Putamen (tissue), 1 donor: ENCODE measurements at regions not wholly inside any gene's neighbourhood (a gene's known extent, or its start where the extent isn't known, plus 50 kb on each side); places are given as distances from the start of the nearest gene placed in this dataset.

Experiments
- DNase-seq: peaks from one replicate; pipeline ENCODE4 v3.0.0-alpha.2; 2016; ENCODE audit warnings: low spot score

DNA sequence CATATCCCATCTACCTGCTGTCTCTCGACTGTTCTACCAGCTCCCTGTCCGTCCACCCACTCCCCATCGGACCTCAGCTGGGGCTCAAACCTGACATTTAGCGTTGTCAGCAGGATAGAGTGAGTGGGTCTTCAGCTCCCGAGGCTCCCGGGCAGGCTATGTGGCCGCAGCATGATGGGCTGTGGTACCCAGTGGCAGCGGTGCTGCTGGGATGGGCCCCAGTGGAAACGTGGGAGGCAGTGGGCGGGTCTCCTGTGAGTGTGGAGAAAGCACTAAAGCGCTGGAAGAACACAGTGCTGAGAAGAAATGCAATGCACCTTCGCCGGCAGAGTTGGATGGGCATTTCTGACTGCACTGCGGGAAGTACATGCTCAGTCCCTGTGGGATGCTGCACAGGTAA, 204.8 kb upstream of the SYT4 start:
- no peak for DNase-seq

DNA sequence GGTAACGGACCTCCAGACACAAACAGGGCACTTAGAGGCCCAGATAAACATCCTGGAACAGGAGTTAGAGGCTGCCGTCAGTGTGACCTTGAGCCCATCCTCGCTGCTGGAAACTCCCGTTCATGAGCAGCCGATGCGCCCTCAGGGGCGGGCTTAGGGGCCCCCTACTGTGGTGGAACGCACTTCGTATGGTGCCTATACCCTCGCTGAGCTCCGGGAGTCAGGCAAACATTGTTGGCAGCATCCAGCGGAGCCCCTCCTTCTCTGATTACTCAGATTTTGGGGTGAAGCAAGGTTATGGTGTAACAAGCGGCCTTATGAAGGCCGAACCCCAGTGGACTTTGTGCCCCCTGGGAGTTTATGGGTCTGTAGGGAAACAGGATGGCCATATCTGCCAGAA, 205.3 kb upstream of the SYT4 start:
- no peak for DNase-seq

DNA sequence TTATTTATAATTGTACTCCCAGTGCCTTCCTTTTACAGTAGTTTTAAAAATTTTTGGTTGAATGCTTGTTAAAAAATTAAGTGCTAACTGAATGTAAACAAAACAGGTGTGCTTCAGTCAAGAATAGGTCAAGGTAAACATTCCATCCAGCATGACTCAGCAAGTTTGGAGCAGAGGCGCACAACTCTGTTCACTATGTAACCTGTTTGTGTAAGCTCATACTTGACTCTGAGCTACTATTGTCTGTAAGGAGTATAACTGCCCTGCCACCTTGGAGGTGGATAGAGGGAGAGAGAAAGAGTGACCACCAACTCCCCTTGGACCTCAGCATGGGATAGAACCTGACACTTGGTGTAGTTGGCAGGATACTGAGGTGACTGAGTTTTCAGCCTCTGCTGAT, 207.4 kb upstream of the SYT4 start:
- no peak for DNase-seq

DNA sequence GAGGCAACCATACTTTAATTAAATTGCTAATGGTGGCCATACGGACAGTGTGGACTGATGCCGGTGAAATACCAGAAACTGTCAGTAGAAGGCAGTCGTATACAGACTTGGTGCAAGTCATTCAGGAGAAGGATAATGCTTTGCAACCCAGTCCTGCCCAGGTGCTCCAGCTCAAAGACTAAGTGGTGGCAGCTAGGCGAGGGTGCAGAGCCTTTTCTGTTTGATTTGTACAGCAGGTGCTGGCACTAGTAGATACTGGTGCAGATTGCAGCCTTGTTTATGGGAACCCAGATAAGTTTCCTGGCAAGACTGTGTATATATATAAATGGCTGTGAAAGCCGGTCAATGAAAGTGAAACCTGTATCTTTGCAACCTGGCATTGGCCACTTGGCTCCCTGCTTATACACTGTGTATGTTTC, 208.3 kb upstream of the SYT4 start:
- DNase-seq: no peak

DNA sequence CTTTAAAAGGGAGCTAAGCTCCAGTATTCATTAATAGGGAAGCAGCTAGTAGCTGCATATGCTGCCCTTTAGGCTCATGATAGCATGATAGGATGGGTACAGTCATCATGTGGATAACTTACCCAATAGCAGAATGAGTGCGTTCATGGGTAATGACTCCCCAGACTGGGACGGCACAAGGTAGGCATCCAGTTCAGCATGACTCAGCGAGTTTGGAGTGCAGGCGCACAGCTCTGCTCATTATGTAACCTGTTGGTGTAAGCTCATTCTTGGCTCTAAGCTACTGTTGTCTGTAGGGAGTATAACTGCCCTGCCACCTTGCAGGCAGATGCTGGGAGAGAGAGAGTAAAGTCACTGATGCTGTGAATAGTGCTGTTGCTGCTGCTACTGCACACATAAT, 209.2 kb upstream of the SYT4 start:
- no peak for DNase-seq

DNA sequence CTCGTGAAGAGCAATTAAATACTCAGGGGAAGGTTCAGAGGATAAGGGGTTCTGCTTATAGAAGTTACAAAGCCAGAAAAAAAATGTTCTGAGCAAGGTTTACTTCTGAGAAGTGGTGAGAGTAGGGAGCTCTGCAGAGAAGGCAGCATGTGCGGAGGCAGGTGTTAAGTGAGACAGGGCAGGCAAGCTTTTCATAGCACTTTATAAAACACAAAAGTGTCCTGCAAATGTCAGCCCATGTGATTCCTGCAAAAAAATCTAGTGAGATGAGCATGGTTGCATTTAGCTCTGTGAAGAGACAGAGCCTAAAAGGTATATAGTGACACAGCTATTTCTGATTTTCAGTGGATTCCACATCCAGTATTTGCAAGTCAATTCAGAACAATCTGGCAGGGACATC, 223.8 kb upstream of the SYT4 start:
- no peak for DNase-seq

DNA sequence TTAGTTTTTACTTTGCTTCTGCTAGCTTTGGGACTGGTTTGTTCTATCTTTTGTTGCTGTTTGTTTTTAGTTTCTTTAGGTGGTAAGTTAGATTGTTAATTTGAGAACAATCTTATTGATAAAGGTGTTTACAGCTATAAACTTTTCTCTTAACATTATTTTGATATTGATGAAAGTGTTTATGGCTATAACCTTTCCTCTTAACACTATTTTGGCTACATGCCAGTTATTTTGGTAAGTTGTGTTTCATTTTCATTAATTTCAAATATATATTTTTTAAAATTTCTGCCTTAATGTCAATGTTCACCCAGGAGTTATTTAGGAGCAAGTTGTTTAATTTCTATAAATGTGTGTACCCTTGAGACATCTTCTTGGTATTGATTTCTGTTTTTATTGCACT, 229.6 kb upstream of the SYT4 start:
- DNase-seq: no peak

DNA sequence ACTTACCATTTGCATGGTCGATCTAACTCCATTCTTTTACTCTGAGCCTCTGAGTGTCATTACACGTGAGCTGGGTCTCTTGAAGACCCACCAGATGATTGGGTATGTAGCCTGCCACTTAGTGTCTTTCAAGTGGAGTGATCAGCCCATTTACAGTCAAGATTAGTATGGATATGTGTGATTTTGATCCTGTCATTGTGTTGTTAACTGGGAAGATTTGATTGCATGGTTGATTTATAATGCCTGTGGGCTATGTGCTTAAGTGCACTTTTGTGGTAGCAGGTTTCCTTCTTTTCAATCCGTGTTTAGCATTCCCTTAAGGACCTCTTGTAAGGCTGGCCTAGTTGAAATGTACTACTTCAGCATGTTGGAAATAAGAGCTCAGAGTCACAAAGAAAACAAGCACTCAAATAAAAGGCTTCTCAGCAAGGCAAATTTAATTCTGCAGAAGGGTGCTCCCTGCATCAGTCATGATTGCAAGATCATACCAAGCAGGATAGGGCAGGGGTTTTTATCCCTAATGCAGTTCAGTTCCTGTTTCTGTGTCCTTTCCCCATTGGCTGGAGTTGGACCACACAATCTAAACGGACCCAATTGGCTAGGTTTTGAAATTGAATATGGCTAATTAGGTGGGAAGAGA, 230.7 kb upstream of the SYT4 start:
- DNase-seq: no peak

DNA sequence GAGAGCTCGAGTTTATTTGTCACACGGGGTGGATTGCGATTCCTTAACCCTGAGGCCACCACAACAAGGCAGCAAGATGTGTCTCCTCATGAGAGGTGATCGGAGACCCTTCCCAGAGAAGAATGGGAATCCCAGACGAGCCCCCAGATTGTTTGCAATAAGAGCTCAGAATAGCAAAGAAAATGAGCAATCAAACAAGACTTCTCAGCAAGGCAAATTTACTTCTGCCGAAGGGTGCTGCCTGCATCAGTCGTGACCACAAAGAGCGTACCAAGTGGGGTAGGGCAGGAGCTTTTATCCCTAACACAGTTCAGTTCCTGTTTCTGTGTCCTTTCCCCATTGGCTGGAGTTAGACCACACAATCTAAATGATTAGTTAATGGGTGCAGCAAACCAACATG, 237.5 kb upstream of the SYT4 start:
- no peak for DNase-seq

DNA sequence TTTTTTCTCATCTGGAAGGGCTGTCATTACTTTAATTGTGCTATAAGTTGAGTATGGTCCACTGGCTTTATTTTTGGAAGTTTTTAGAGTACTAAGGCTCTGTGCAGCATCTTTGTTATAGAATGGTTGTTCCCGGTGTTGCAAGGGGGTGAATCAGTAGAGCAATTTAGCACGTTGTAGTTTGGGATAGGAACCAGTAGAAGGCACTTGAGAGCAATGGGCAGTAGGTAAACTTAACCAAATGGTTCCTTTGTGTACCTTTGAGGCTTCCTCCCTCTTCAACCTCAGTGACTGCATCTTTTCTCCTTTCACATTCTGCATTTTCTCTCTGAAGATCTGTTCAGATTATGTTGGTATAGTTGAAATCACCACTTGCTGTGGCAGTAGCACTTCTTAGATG, 238.2 kb upstream of the SYT4 start:
- no peak for DNase-seq

DNA sequence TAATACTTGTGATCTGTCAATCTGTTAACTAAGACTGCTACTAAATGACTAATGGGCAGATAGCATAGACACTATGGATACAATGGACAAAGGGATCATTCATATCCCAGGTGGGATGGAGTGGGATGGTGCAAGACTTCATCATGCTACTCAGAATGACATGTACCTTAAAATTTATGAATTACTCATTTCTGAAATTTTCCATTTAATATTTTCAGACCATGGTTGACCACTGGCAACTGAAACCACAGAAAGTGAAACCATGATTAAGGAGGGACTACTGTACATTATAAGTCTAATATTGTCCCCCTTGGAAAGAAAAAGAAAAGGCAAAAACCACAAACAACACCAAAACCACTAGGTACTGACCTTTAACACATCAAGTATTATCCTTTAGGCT, 247.0 kb upstream of the SYT4 start:
- DNase-seq: no peak

DNA sequence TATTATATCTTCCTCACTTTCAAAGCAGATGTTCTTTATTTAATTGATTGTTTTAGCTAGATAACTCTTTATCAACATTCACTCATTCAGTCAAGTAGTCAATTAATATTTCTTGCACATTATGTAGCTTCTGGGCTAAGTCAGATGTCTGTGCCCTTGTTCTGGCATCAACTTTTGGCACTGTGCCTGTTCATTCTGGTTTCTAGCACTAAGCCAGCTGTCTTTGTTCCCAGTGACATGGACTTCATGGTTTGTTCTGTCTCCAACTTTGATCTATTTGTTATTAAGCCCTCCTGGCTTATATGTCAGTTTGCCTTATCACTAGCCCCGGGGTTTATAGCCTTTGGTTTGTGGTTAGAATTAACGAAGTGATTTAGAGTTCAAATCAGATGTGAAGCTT, 247.9 kb upstream of the SYT4 start:
- DNase-seq: no peak

DNA sequence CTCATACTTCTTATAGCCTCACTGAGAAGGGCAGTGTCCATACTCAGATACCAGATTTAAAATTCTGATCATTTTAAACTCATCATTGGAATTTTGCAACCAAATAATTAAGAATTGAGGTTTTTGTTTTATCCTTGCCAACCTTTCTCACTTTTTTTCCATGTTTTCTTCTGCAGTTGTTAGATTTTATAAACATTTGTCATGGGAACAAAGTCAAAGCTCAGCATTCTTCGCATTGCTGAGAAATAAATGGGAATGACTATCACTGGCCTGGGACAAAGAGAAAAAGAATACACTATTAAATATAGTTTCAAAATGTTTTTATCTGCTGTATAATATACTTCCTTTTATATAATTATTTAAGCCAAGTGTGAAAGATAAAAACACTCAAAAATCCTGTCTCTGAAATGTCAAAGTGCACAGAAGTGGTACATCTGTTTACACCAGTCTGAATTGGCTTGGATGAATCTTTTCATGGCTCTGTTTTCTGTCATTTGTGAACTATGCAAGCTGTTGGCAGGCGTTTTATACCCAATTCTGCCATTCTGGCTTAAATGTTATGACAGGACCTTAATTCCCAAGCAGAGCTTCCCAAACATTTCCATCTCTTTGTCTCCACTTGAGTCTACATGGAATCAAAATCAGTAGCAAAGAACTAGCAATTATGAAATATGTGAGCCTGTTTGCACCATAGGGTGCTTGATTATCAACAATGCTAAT, 249.3 kb upstream of the SYT4 start:
- no peak for DNase-seq

DNA sequence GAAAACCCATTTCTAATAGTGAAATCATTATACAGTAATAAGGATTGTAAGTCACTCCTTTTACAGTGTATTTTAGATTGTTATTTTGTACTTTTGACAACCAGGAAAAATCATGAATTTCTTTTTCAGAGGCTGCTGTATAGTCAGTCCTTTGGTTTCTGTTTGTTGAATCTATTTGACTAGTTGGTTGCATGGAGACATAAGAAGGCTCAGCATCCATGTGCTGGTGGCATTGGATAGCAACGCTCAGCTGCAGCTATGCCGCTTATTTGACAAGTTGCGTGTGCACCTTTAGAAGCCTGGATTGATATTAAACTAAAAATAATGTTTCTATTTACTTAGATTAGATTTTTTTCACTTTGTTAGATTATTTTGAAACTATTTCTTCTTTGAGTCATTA, 254.1 kb upstream of the SYT4 start:
- DNase-seq: no peak

DNA sequence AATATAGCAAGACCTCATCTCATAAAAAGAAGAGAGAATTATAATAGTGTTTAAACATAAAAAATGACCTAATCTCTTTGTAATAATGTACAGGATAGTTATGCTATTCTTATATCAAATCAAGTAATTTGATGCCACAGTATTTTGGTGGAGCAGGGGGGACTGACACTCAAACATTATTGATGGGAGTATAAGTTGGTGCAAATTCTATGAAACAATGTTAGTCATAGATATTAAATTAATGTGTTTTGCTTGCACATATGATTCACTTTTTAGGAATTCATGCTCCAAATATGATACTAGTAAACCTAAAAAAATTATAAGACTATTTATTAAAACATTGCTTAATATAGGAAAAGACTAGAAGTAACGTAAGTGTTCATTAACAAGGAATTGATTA, 256.1 kb upstream of the SYT4 start:
- no peak for DNase-seq

DNA sequence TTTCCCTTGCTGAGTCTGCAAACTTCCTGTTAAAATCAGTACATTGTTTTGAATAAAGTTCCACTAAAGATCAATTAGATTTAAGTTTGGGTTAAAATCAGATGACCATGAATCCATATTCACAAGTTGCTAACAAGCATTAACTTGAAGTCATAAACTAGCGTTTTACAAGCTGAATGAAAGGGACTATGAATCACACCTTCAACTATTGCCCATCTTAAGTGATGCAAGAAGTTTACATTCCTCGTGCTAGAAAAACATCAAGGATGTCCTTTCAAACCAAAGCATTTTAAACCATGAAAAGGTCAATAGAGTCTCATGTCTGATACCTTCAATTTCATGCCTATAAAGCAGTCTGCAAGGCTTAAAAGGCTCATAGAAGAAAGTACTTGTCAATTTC, 257.2 kb upstream of the SYT4 start:
- no peak for DNase-seq

DNA sequence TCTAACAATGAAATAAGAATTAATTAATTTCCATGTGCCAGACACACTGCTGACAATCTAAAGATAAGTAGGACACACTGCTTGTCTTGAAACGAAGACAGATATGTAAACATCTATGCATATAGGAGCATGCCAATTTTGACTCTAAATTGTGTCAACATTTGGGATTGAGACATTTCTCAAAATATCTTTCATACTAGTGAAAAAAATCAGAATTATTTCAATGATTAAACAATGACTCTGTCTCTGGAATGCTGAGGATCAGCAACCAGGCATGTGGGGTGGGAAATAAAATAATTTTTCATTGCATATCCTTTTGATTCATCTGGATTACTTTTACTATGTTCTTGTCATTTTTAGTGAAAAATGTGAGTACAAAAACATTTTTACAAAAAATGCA, 262.6 kb upstream of the SYT4 start:
- DNase-seq: no peak

DNA sequence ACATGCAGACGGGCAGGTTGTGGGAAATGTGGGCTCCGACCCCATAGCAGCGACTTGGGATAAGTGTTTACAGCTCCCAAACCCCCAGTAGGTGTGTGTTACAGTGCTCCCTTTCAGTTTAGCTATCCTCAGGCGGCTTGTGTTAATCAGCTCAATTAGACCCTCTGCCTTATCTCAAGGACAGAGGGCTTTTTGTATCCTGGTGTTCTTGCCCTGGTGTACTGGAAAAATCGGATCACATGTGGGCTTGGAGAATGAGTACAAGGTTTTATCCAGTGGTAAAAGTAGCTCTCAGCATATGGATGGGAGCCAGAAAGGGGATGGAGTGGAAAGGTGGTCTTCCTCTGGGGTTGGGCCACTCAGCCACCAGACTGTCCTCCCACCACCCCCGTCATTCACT, 264.7 kb upstream of the SYT4 start:
- DNase-seq: no peak

DNA sequence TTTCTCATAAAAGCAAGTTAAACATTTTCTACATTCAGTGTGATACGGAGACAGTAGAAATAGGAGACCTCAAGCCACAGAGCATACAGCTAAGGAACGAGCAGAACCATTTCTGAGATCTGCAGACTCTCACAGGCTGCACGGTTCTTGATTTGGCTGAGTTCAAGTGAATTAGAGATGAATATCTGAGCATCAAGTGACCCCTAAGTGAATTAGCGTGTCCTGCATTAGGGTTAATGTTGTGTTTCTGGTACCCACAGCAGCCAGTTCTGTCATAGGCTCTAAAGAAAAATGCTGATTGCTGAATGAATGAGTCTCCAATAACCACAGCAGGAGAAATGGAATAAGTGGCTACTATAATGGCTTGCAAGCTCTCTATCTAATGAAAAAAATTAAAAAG, 265.9 kb upstream of the SYT4 start:
- no peak for DNase-seq

DNA sequence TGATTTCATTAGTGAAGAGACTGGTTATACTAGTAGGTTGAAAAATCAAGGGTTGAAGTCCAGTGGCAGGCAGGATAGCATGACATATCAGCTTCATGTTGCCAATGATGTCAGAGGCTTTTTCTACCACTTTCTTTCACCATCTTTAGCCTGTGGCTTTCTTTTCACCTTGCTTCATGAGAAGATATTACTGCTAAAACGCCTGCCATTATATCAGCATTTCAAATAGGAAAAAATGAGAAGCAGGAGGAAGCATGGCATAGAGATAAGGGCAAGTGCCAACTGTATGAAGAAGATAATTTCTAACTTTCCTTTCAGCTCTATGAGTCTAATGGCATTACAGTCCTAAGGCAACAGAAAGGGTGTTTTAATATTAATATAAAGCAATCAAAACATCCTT, 270.2 kb upstream of the SYT4 start:
- DNase-seq: no peak

DNA sequence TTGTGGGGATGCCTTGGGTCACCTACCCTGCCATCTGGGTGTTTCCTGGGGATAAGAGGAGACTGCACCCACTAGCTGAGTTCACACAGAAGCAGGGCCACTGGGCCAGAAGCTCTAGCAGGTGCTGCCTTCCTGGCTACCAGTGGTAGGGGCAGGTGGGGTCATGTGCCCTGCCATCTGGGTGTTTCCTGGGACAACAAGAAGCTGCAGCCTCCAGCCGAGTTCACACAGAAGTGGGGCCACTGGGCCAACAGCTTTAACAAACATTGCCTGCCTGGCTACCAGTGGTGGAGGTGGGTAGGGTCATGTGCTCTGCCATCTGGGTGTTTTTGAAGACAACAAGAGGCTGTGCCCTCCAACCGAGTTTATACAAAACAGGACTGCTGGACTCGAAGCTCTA, 282.2 kb upstream of the SYT4 start:
- no peak for DNase-seq

DNA sequence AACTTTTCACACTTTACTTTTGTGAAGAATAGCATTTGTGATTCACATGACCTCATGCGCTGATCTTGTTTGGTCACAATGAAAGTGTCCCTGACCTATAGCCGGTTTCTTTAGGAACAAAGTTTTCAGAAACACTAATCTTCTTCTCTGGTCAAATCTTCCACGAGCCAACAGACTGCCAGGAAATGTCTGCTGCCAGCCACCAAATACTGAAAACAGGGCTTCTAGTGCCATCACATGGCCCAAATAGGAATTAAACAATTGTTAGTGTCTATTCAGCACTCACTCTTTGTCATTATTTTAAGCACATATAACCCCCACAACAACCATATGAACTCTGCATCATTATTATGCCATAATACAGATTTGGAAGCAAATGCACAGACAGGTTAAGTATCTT, 286.5 kb upstream of the SYT4 start:
- peak; percentile 16 for DNase-seq

DNA sequence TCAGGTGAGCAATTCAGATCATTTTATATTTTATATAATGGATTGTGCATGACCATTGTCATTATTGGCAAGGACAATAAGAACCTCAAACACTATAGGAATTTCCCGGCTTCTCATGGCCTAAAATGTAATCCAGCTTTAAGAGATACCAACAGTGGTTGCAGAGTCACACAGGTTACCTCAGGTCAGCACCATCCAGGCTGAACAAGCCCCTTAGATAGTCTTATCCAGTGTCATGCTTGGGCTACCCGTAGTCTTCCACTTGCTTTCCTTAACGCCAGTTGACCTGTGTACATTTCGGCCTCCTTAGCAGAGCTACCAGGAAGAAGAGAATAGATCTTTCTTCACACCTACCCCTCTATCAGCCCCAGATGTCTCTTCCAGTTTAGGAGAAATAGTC, 293.3 kb upstream of the SYT4 start:
- no peak for DNase-seq

DNA sequence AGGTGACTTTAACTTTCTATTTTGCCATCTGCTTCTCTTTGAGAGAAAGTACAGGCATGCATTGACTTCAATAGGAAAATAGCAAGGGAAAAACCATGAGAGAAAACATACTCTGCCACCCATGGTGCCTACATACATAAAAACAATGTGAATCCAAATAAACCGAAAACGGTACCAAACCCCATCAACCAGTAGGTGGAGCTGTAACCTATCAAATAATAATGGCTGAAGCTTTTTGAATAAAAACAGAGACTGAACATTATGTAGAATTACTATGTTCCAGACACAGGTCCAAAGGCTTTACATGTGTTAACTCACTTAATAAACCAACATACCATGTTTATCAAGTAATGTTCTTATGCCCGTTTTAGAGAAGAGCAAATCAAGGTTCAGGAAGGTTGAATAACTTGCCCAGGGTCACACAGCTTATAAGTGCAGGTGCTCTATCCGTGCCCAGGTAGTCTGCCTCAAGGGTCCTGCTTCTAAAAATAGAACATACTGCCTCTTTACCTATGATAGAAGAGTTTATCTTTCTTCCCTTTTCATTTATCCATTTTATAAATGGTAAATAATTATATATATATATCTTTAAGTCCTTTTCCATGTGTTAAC, 293.9 kb upstream of the SYT4 start:
- DNase-seq: peak; percentile 54
